Kidney epithelial cell (primary cell): ENCODE measurements at regions not wholly inside any gene's neighbourhood (a gene's known extent, or its start where the extent isn't known, plus 50 kb on each side); places are given as distances from the start of the nearest gene placed in this dataset.

ENCODE experiments used
- DNase-seq: peaks from one replicate; pipeline ENCODE4 v3.0.0-alpha.2; 2010; ENCODE audit warnings: low read depth
- H3K27me3 ChIP-seq: 2 replicates; pipeline ENCODE4 v1.6.0; 2011; ENCODE audit warnings: low read length; ENCODE audit not compliant: control insufficient read depth, insufficient read depth
- H3K36me3 ChIP-seq: 2 replicates; pipeline ENCODE4 v1.5.1; 2011; ENCODE audit warnings: low read length; ENCODE audit not compliant: control insufficient read depth, insufficient read depth
- H3K4me3 ChIP-seq: 2 replicates; pipeline ENCODE4 v1.5.1; 2011; ENCODE audit warnings: low read depth, mild to moderate bottlenecking, control low read depth, low read length
- CTCF ChIP-seq: IDR thresholded peaks from 2 replicates; pipeline ENCODE4 v1.5.1; 2011; ENCODE audit warnings: mild to moderate bottlenecking, moderate library complexity, low read length, control low read depth, inconsistent platforms; ENCODE audit not compliant: insufficient read depth, poor library complexity, severe bottlenecking

GRCh38 chr1:219430419-219430818, 182.5 kb downstream of the ZC3H11B start:
- no peaks in the 10 kb centered on the region for H3K36me3 ChIP-seq
- no peak for TF ChIP-seq CTCF
- DNase-seq: no peak
- H3K4me3 ChIP-seq: no peak overlapping the region
- no peaks in the 10 kb centered on the region for H3K27me3 ChIP-seq

- H3K4me3 ChIP-seq: no peak overlapping the region
- DNase-seq: no peak
- H3K36me3 ChIP-seq: no peaks in the 10 kb centered on the region
- H3K27me3 ChIP-seq: no peaks in the 10 kb centered on the region
- no peak for TF ChIP-seq CTCF
These were observed 184.3 kb downstream of the ZC3H11B start for GRCh38 chr1:219428651-219429050.

GRCh38 chr1:219427989-219428388, 184.9 kb downstream of the ZC3H11B start:
- no peak for DNase-seq

DNA sequence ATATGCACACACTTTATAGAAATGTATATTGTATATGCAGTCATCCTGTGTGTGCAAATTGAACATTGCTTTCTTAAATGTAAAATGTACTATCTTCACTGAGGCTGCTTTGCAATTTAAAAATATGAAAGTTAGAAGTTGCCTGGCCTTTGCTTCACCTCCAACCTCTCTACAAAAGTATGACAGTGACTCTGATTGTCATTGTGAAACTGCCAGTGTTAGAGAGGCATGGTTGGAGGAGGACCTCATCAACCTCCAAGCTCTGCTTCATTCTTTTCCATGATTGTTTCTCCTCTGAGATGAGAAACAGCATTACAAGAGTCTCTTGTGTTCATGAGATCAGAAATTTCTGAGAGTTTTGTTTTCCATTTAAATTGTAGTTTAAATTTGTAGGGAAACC, 185.5 kb downstream of the ZC3H11B start:
- TF ChIP-seq CTCF: no peak
- DNase-seq: no peak
- no peaks in the 10 kb centered on the region for H3K36me3 ChIP-seq
- H3K4me3 ChIP-seq: no peak overlapping the region
- no peaks in the 10 kb centered on the region for H3K27me3 ChIP-seq

More at GRCh38 chr1:219427989-219428388, 184.9 kb downstream of the ZC3H11B start:
- H3K4me3 ChIP-seq: no peak overlapping the region
- no peaks in the 10 kb centered on the region for H3K27me3 ChIP-seq
- TF ChIP-seq CTCF: no peak
- H3K36me3 ChIP-seq: no peaks in the 10 kb centered on the region

- H3K4me3 ChIP-seq: no peak overlapping the region
- H3K36me3 ChIP-seq: no peaks in the 10 kb centered on the region
- peak; percentile 10 for DNase-seq
- no peaks in the 10 kb centered on the region for H3K27me3 ChIP-seq
- no peak for TF ChIP-seq CTCF
These were observed 189.9 kb downstream of the ZC3H11B start for GRCh38 chr1:219422811-219423598.

DNA sequence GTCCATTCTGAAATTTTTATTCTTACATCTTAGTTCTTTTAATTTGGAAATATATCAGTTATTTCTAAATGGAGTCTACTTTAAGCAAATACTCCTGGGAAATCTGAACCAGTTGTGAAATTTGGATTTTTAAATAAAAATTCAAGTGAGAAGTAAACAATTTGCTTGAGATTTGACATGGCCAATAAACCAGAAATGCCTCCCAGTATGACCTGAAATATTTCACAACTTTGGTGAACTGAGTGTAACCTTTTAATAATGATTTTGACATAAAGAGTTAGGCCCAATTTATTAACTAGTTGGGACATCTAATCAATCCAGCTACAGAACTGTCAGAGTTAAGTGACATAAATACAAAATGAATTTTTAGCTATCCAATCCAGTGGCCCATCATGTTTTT, 192.0 kb downstream of the ZC3H11B start:
- Histone ChIP-seq H3K4me3 (no peak overlapping the region), H3K27me3 (no peaks in the 10 kb centered on the region), H3K36me3 (no peaks in the 10 kb centered on the region)
- no peak for DNase-seq
- no peak for TF ChIP-seq CTCF
